ENCODE measurements at regions not wholly inside any gene's neighbourhood (a gene's known extent, or its start where the extent isn't known, plus 50 kb on each side); places are given as distances from the start of the nearest gene placed in this dataset.

- Histone ChIP-seq H3K4me1 (no peaks in the 10 kb centered on the region), H3K27ac (no peak overlapping the region), H3K36me3 (no peaks in the 10 kb centered on the region), H3K9me3 (no peaks in the 10 kb centered on the region), H3K27me3 (no peaks in the 10 kb centered on the region), H3K4me3 (no peak overlapping the region)
- TF ChIP-seq, protein P1, sequence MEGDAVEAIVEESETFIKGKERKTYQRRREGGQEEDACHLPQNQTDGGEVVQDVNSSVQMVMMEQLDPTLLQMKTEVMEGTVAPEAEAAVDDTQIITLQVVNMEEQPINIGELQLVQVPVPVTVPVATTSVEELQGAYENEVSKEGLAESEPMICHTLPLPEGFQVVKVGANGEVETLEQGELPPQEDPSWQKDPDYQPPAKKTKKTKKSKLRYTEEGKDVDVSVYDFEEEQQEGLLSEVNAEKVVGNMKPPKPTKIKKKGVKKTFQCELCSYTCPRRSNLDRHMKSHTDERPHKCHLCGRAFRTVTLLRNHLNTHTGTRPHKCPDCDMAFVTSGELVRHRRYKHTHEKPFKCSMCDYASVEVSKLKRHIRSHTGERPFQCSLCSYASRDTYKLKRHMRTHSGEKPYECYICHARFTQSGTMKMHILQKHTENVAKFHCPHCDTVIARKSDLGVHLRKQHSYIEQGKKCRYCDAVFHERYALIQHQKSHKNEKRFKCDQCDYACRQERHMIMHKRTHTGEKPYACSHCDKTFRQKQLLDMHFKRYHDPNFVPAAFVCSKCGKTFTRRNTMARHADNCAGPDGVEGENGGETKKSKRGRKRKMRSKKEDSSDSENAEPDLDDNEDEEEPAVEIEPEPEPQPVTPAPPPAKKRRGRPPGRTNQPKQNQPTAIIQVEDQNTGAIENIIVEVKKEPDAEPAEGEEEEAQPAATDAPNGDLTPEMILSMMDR (IDR thresholded peaks at IDR 0.05): no peak
- TF ChIP-seq POLR2A (IDR thresholded peaks at IDR 0.05): no peak
- no peak for TF ChIP-seq POLR2AphosphoS5 (IDR thresholded peaks at IDR 0.05)
- no peak for TF ChIP-seq EP300 (IDR thresholded peaks at IDR 0.05)
- 39% methylated on average over 2 of the region's 2 CpGs for WGBS
- DNase-seq (ENCODE audit: low spot score in 2 of 2): no peak
These were observed 53.0 kb upstream of the SMOX start for GRCh38 chr20:4095639-4096038.

DNA sequence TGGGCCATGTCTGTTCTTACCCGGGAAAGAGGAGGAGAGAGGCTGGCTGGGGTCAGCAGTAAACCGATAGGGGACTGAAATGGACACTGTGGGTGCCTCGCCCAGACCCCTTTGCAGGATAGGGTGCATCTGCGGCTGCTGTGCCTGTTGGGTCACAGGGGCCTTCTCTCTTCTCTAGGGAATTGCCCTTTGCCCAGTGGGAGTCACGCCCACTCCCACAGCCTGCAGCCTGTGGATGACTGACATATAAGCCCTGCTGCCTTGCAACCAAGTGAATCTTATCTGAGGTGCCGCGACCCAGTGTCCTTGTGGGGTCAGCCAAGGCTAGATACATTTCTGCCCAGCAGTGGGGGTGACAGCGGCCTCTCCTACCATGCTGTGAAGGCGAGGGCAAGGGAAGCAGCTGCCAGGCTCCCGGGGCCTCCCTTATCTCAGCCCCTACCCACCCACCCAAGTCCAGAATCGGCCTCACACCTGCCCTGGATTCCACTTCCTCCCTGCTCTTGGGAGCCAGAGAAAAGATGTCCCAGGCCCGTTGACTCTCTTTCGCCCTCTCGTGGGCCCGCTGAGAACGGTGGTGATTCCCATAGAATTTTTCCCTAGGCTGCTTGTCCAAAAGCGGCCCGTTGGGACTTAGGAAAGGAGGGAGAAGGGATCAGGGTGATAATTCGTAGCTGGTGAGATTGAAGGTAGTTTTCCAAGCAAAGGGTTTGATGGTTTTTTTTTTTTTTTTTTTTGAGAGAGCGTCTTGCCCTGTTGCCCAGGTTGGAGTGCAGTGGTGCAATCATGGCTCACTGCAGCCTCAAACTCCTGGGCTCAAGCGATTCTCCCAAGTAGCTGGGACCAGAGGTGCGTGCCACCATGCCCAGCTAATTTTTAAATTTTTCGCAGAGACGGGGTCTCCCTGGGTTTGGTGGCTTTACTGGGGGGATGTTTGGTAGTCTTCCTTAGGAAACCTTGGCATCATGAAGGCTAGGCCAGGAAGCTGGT, 56.8 kb upstream of the SMOX start:
- TF ChIP-seq, protein P1 (IDR thresholded peaks at IDR 0.05): peak; percentile 25 to 69
- no peak for TF ChIP-seq POLR2A (IDR thresholded peaks at IDR 0.05)
- Histone ChIP-seq H3K36me3 (no peaks in the 10 kb centered on the region), H3K4me1 (no peaks in the 10 kb centered on the region), H3K9me3 (no peaks in the 10 kb centered on the region), H3K27me3 (no peaks in the 10 kb centered on the region), H3K27ac (no peak overlapping the region), H3K4me3 (no peak overlapping the region)
- WGBS: 46% methylated on average over 19 of the region's 24 CpGs
- no peak for DNase-seq (ENCODE audit: low spot score in 2 of 2)

DNA sequence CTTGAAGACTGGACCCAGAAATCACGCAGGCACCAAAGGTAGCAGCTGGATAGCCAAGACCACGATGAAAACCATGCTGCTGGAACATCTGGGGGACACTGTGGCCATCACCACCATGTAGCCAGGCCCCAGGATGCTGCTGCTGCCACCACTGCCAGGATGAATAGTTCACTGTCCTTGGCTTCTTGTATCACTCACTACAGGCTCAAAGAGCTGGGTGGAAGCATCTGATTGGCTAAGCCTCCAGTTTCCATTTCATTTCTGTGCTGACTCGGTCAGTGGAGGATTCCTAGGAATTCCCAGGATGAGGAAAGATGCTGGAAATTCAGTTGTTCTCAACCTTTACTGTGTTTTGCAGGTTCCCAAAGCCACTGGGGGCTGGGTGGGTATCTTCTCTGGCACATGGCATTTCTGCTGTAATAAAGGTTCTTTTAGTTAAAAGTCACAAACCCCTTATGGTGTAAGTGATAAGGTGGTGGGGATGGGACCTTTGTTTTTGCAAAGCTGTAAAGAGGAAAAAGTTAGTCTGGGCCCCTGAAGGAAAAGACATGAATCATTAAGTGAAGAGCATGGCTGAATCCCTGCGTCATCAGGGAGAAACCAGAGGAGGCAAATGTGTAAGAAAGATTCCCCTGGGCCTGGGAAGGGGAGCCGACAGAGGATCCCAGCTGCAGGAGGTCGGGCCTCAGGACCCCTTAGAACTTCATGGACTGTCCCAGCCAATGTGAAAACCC, 57.7 kb upstream of the SMOX start:
- no peak overlapping the region for H3K27ac ChIP-seq
- no peaks in the 10 kb centered on the region for H3K4me1 ChIP-seq
- H3K36me3 ChIP-seq: no peaks in the 10 kb centered on the region
- DNase-seq (ENCODE audit: low spot score in 2 of 2): no peak
- H3K27me3 ChIP-seq: no peaks in the 10 kb centered on the region
- 78% methylated on average over 6 of the region's 6 CpGs for WGBS
- no peak for TF ChIP-seq POLR2A (IDR thresholded peaks at IDR 0.05)
- no peak for TF ChIP-seq POLR2AphosphoS5 (IDR thresholded peaks at IDR 0.05)
- TF ChIP-seq, protein P1 (IDR thresholded peaks at IDR 0.05): no peak
- TF ChIP-seq EP300 (IDR thresholded peaks at IDR 0.05): no peak
- no peak overlapping the region for H3K4me3 ChIP-seq
- no peaks in the 10 kb centered on the region for H3K9me3 ChIP-seq

- H3K36me3 ChIP-seq: no peaks in the 10 kb centered on the region
- H3K27me3 ChIP-seq: no peaks in the 10 kb centered on the region
- no peaks in the 10 kb centered on the region for H3K9me3 ChIP-seq
- no peak for DNase-seq (ENCODE audit: low spot score in 2 of 2)
- no peak overlapping the region for H3K4me3 ChIP-seq
- no peak for TF ChIP-seq POLR2A (IDR thresholded peaks at IDR 0.05)
- TF ChIP-seq POLR2AphosphoS5 (IDR thresholded peaks at IDR 0.05): no peak
- TF ChIP-seq, protein P1 (IDR thresholded peaks at IDR 0.05): no peak
- no peak for TF ChIP-seq EP300 (IDR thresholded peaks at IDR 0.05)
- peaks cover 8% of the 10 kb centered on the region for H3K4me1 ChIP-seq
- WGBS: 83% methylated on average over 11 of the region's 11 CpGs
- no peak overlapping the region for H3K27ac ChIP-seq
These were observed 58.7 kb upstream of the SMOX start for GRCh38 chr20:4089756-4090487.

All from suprapubic skin (tissue), 4 donors.